Retina (tissue), 1 donor: ENCODE measurements at regions not wholly inside any gene's neighbourhood (a gene's known extent, or its start where the extent isn't known, plus 50 kb on each side); places are given as distances from the start of the nearest gene placed in this dataset.

Source experiments
- DNase-seq: peaks from one replicate; pipeline ENCODE4 v3.0.0-alpha.2; 2016

DNA sequence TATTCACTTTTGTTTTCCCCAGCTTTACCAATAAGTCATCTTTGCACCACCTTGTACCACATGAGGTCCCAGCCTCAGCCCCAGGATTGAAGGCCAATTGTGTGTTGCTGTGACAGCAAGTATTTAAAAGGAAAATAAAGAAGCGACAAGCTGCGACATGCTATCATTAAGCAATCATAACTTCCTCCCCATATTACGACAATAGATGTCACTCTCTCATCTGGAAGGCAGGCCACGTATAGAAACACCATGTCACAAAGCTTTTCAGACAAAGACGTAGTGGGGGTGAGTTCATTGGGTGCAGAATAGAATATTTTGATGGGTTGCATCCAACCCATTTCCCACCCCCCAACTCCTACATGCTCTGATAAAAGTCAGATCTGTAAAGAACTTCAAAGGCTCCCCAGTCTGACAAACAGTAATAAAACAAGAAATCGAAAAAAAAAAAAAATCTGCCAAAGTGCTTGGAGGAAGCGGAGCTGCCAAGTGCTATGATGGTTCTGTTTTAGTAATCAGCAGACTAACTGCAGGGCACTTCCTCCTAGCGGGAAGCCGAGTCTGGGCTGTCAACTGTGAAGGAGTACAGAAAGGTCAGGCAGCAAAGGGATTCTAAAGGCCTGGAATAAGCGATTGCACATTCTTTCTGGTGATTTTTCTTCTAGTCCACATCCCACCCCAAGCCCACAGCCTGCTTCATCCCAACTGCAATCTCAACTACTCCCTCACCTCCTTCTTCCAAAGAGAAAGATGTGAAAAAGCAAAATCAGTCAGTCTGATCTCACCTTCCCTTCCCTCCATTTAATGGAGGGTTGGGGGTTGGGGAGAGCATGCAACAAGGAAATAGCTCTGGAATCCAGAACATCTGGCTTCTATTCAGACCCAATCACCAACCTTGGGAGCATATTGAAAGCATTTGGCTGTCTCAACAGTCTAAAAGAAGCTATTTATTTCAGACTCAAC lies 131.4 kb upstream of the UBASH3B start:
- peak; percentile 44 for DNase-seq

- peak; percentile 15 for DNase-seq
Observed at GRCh38 chr11:122521626-122522025, 133.9 kb upstream of the UBASH3B start.

DNA sequence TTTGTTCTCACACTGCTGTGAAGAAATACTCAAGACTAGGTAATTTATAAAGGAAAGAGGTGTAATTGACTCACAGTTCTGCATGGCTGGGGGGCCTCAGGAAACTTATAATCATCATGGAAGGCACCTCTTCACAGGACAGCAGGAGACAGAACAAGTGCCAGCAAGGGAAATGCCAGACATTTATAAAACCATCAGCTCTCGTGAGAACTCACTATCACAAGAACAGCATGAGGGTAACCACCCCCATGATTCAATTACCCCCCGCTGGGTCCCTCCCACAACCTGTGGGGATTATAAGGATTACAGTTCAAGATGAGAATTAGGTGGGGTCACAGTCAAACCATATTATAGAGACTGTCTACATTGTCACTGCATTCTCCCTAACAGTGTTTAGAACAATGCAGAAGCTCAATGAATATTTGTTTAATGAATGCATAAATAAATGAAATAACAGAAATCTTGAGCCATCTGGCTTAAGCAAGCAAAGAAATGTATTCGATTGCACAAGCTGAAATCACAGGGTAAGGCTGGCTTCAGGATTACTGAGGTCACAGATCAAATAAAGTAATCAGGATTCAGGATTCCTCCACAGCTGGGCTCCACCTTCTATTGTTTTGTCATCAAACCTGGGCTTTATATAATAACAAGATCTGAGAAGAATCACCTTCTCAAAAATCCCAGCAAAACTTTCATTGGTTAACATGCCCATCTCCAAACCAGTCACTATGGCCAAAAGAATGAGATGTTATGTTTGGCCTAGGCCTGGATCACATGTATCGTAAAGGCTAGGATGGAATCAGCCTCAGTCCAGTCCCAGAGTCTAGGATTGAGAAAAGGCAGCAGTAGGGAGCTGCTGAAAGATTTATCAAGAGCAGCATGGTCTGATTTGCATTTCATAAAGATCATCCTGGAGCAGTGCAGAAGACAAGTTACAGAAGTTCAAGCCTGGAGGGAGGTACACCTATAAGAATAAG lies 137.8 kb upstream of the UBASH3B start:
- DNase-seq = no peak

DNA sequence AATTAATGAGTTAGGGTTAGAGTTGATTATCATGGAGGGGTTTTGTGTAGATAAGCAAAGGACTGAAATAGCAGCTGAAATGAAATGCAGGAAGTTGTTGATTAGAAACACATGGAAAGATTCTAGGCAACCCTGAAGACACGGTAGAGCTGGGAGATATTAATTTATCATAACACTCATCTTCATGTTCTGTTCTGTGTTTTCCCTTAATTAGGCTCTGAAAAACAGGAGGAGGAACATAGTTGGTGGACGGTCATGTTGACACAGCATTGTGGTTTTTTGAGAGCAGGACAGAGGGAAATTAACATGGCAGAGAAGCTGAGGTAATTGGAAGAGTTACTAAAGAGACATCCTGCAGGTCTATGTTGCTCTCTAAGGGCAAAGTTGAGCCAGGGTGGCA lies 138.8 kb upstream of the UBASH3B start:
- DNase-seq = no peak

GRCh38 chr11:122513997-122514396 lies 141.5 kb upstream of the UBASH3B start:
- no peak for DNase-seq

DNA sequence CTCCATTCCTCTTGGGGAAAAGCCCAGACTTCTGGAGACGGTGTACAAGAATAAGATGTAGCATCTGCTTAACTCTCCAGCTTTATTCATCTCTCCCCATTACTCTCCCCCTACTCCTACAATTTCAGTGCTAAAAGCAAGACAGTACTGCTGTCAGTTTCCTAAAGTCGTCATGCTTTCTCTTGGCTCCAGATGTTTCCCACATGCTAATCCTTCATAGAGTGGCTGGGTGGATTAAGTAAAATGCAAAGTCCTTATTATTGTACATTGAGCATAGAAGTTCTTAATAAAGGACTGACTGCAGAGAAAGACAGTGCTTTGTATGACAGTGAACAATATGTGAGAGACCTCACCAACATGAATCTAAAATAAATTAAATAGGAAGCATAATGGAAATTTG lies 142.2 kb upstream of the UBASH3B start:
- DNase-seq = no peak

DNA sequence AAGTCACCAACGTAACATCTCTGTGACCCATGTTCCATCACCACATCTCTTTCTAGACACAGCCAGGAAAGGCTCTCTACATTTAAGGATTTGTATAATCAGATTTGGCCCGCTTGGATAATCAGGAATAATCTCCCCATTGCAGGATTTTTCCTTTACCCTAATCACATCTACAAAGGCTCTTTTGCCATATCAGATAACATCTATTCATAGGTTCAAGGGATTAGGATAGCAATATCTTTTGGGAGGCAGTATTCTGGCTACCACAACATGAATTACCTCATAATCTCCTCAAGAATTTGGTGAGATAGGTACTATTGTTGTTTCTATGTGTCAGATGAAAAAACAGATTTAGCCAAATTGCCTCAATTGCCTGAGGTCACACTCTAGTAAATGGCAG lies 142.8 kb upstream of the UBASH3B start:
- no peak for DNase-seq

- DNase-seq = no peak
Observed at GRCh38 chr11:122509899-122510298, 145.6 kb upstream of the UBASH3B start.

- no peak for DNase-seq
Observed at GRCh38 chr11:122509091-122509490, 146.4 kb upstream of the UBASH3B start.

GRCh38 chr11:122505304-122506006 lies 150.1 kb upstream of the UBASH3B start:
- DNase-seq = peak; percentile 87

DNA sequence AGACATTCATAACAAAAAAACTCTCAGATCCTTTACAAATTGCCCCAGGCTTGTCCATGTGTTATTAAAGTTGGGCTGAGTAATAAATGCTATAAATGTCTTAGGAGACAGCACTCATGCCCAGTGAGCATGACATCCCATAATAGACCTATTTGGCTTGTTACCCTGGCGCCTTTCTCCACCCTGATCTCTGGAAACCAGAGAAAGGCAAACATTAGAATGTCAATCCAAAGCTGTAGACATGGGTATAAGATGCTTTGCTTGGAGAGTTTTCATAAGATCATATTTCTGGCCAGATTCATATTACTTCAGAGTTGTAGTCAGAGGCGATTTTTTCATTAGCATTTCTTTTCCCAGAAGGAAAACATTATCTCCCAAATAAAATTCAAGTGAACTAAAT lies 161.3 kb upstream of the UBASH3B start:
- no peak for DNase-seq

GRCh38 chr11:122491509-122491908 lies 164.0 kb upstream of the UBASH3B start:
- no peak for DNase-seq

DNA sequence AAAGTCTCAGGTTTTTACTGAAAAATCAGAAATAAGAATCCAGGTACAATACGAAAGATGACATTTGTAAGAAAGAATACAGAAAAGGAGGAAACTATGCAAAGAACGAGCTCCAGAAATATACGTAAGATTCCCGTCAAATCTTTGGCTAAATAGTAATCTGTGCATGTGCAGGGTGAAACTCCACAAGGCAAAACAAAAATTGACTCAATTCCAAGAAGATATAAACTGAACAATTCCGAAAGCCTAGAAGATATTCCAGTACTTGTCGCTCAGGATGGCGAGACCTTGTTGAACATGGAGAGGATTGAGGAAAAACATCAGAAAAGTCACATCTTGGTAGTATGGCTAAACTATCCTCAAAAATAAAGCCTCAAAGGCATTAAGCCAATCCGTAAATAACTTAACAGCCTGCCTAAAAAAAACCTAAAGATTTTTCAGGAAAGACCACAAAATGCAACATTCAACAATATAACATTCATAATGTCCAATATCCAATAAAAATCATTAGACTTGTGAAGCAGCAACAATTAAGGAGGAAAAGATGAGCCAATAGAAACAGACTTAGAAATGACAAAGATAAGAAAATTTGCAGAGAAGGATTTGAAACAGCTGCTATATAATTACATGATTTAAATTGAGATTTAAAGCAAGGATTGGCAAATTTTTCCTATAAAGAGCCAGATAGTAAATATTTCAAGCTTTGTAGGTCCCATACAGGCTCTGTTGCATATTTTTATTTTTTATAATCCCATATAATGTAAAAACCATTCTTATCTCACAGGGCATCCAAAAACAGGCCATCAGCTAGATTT lies 166.4 kb upstream of the UBASH3B start:
- DNase-seq = no peak

GRCh38 chr11:122487669-122488068 lies 167.9 kb upstream of the UBASH3B start:
- no peak for DNase-seq

DNA sequence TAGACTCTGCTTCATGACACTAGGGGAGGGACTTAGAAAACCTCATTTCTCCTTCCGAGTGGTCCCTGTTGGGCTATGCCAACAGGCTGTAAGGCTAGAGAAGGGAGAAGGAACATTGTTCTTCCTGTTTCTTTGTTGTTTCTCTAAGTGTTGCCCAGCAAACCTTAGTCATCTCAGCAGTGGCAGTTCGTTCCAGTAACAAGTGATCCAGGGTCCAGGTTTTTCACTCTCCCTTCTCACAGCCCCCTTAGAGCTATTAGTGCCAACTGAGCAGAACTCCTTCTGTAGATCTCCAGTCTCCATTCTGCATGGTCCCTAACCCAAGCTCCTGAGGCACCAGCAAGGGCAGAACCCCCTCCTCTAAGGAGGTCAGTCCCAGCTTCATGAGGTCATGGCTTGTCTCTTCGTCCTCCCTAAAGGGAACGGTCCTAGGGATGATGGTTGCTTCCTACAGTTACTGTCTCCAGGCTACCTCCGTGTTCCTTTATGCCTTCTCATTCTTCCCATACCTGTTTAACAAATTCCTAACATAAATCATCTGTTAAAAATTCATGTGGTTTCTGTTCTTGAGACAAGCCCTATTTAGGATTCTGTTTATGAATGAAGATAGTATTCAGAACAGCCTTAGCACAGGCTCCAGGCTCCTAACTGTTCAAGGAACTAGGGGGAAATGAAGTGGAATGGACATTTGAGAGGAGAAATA lies 168.6 kb upstream of the UBASH3B start:
- peak; percentile 6 for DNase-seq

- no peak for DNase-seq
Observed at GRCh38 chr11:122478986-122479385, 176.5 kb upstream of the UBASH3B start.

DNA sequence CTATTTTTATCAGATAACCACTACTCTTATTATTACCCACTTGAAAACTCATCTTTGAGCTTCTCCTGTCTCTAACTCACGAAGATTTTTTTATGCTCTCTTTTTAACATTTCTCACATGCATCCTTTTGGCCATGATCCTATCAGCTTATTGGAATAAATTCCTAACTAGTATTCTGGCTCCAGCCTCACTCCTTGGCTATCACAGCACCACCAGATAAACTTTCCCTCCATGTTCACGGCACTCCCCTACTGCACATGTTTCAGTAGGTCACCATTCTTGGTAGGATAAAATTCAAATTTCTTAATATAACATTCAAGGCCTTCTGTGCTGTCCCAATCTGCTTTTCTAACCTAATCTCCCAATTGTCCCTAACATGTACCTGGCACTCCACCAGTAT lies 186.6 kb upstream of the UBASH3B start:
- DNase-seq = no peak

- no peak for DNase-seq
Observed at GRCh38 chr11:122463530-122463929, 192.0 kb upstream of the UBASH3B start.

GRCh38 chr11:122459064-122459463 lies 196.5 kb upstream of the UBASH3B start:
- no peak for DNase-seq

GRCh38 chr11:122453586-122453985 lies 201.9 kb upstream of the UBASH3B start:
- DNase-seq = no peak

DNA sequence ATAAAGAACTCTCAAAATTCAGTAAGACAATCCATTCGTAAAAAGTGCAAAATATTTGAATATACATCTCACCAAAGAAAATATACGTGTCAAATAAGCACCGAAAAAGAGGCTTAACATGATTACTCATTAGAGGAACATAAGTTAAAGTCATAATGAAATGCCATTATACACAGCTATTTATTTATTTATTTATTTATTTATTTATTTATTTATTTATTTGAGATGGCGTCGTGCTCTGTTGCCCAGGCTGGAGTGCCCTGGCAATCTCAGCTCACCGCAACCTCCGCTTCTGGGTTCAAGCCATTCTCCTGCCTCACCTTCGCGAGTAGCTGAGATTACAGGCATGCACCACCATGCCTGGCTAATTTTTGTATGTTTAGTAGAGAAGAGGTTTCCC lies 203.6 kb upstream of the UBASH3B start:
- no peak for DNase-seq
